Urothelium cell line (cell line): ENCODE measurements at regions not wholly inside any gene's neighbourhood (a gene's known extent, or its start where the extent isn't known, plus 50 kb on each side); places are given as distances from the start of the nearest gene placed in this dataset.
A peak's percentile ranks its signal among the peaks of the same experiment; 100 is the strongest.

Experiments used
- DNase-seq: peaks from one replicate; pipeline ENCODE4 v3.0.0; 2011; ENCODE audit warnings: low spot score, mixed read lengths
- FAIRE-seq: peaks from 2 replicates; lab custom pipeline; 2011; peaks lifted over from hg19 to GRCh38; lab: Jason Lieb, UNC

DNA sequence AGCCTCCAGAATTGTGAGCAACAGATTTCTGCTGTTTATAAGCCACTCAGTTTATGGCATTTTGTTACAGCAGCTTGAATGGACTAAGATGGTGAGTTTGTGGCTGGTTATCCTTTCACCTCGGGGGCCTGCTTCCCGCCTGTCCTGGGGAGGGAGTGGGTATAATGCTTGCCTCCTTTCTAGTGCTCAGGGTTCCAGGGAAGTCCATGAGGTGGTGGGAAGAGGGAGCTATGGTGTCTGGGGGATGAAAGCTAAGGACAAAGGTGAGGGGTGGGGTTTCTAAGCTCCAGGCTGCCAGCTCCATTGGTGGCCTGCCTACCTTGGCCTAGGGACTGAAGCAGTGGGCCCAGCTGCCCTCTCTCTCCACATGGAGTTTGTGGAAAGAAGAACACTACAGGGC lies 50.2 kb upstream of the SDK2 start:
- peak; percentile 37 for FAIRE-seq

DNA sequence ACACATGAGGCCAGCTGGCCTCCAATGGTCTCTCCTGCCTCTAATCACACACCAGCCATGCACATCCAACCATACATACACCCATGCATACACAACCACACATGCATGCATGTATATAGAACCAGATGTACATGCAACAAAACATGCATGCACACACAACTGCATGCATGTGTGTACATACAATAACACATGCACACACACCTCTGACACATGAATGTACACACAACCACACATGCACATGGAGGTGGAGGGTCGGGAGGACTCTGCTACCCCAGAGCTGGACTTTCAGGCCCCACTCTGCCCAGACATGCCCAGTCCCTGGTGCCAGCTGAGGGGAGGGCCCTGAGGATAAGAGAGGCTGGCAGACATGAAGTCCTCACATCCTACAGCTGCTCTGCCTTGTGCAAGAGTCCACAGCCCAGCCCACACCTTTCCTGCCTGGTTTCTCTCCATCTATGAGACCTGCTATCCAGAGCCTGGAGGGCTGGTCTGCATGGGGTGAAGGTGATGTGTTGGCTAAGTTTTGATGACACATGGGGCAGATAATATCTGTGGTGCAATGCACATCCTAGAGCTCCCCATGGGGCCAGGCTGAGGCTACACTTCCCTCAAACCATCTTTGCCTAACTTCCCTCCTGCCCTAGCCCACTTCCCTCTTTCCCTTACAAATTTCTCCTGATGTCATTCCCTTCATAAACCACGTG lies 50.9 kb upstream of the SDK2 start:
- DNase-seq (no peak), FAIRE-seq (peak; percentile 95)

More for the DNA sequence above, 50.2 kb upstream of the SDK2 start:
- DNase-seq, result no peak

DNA sequence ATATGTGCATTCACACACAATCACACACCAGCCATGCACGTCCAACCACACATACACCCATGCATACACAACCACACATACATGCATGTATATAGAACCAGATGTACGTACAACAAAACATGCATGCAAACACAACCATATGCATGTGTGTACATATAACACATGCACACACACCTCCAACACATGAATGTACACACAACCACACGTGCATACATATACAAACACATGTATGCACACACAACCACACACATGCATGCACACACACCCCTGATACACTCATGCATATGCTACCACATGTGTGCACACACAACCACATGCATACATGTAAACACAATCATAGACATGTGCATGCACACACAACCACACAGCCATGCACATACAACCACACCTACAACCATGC lies 52.0 kb upstream of the SDK2 start:
- DNase-seq, result no peak
- no peak for FAIRE-seq

DNA sequence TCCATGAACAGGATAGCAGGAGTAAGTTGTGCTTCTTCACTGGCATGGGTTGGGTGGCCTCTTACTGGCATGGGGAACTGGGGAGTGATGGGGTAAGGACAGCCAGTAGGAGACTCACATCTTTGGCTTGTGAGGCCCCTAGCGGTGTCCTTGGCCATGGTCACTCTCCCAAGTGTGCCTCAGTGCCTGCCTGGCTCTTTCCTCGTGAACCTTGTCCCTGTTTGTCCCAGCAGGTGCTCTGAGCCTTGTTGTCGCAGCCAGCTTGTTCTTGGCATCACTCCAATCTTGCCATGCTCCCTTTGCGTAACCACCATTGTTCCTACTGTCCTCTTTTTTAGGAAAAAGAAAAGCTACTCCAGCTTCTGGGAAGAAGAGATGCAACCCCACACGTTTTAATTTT lies 53.6 kb upstream of the SDK2 start:
- DNase-seq (peak; percentile 42), FAIRE-seq (peak; percentile 61)

DNA sequence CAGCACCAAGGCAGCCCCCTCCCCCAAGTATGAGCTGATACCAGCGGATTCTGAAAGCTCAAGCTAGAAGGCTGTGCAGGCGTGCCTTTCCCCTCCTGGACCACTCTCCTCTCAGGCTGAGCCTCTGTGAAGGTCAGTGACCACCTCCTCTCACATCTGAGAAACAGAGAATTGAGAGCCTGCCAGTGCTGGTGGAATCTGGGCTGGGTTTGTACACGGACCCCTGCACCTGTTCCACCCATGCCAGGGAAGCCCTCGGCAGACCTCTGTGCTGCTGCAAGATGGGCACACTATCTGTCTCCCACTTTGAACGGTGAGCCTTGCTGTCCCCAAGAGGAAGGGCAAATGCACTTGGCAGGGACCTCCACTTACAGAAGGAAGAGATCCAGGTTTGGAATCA lies 54.7 kb upstream of the SDK2 start:
- FAIRE-seq (no peak), DNase-seq (no peak)

DNA sequence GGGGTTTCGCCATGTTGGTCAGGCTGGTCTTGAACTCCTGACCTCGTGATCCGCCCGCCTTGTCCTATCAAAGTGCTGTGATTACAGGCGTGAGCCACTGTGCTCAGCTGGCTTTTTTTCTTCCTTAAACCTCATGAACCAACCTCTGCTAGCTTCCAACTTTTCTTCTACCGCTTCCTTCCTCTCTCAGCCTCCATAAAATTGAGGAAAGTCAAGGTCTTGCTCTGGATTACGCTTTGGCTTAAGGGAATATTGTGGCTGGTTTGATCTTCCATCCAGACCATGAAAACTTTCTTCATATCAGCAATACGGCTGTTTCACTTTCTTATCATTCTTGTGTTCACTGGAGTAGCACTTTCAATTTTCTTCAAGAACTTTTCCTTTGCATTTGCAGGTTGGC lies 57.5 kb upstream of the SDK2 start:
- DNase-seq (no peak), FAIRE-seq (peak; percentile 20)

DNA sequence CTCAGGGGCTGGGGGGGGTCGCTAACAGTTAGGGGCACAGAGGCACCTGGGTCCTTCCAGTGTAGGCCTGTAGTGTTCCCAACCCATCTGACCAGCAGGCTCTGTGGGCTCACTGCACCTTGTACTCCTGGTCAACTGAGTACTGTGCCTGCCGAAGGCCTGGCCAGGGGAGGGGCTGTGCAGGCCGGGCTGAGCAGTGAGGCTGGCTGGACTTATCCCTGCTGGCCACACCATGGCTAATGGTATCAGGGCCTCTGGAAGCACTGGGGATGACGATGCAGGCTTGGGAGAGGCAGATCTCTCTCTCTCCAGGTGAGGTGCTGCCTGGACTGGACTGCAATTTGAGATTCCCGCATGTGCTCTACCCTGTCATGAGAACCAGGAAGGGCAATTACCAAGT lies 58.9 kb upstream of the SDK2 start:
- FAIRE-seq (peak; percentile 84), DNase-seq (no peak)

DNA sequence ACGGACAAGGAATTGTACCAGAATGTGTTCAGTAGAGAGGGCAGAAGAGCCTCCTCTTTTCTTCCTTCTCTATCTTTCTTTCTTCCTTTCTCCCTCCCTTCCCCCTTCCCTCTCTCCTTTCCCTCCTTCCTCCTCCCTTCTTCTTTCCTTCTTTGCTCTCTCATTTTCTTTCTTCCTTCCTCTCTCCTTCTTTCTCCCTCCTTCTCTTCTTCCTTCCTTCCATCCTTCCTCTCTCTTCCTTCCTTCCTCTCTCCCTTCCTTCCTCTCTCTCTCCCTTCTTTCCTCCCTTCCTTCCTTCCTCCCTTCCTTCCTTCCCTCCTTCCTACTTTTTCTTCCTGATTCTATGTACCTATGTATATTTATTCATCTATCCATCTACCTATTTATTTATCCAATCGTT lies 59.7 kb upstream of the SDK2 start:
- FAIRE-seq (no peak), DNase-seq (no peak)

DNA sequence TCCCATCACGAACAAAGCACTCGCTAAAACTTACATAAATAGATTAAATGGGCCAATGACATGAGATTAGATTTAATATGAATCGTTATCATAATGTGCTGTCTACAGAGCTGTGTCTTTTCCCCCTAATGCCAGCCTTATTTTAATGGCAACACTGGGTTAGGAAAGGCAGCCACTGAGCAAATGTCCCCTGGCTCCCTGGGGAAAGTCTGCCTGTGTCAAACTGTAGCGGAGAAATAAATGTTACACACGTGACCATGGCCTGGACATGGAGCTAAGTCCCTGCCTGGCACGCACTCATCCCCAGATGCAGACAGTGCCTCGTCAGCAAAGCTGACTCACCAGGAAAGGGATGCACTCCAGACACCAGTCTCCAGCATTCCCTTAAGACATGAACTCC lies 61.3 kb upstream of the SDK2 start:
- FAIRE-seq, result peak; percentile 99
- DNase-seq, result peak; percentile 97

DNA sequence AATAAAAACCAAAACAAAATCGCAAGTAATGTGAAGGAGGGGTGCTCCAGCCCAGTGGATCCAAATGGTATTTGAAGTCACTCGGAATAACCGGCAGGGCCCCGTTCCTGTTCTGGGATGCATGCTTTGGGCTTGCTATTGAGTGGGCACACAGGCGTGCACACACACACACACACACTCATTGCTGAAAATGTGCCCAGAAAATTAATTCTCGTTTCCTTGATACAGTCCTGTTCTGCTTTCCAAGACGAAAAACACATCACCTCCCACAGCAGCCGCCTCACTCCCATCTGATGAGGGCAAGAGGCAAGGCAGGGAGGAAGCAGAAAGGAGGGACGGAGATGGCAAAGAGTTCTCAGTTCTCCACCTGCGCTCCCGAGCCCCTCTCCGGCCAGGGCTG lies 62.2 kb upstream of the SDK2 start:
- FAIRE-seq (peak; percentile 96), DNase-seq (no peak)

DNA sequence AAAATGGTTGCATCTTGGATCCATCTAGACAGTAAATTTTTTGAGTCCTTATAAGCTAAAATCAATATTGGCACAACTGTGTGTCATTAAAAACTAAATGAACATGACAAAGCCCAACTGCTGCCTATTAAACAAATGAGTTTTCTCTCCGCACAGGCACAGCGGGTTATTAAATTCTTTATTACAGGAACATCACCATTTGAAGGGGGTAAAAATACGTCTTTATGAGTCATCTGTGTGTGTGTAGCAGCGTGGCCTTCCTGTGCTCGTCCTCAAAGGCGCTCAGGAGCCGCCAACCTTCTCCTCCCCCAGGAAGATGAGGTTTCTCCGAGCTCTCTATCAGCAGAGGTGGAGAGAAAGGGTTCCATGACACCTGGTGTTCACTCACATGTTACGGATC lies 62.6 kb upstream of the SDK2 start:
- peak; percentile 75 for DNase-seq
- no peak for FAIRE-seq

DNA sequence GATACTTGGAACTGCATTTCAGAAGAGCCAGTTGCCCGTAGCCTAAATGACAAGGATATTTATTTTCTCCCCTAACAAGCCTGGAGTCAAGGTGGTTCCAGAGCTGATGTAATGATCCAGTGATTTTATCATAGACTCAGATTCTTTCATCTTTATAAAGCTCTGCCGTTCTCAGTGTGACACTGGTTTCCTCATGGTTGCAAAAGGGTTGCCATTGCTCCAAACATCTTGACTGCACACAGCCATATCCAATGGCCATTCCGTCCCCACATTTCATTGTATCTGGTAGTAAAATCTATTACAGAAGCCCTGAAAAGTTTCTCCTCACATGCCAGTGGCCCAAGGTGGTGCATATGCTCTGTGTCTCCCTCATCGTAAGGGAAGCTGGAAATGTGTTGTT lies 63.1 kb upstream of the SDK2 start:
- FAIRE-seq, result peak; percentile 86

DNA sequence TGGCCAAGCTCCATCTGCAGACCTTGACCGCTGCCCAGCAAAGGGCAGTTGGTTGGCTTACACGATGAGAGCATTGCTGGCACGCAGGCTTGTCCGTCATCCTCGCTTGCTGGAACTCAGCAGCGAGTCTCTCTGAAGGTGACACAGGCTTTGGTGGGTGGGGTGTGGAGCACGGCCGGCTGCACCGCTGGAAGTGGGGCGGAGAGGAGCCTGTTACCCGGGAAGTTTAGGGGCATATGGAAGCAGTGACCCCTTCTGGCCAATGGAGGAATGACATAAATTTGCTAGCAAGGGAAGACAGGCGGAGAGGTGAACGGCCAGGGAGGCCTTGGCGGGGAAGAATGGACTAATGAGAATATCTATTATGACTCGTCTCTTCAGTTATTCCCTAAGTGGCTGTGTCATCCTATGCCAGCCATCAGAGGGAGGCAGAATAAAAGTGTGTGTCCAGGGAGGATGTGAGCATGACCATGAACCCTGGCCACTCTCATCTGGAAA lies 65.9 kb upstream of the SDK2 start:
- FAIRE-seq, result peak; percentile 98
- DNase-seq, result peak; percentile 71

More for the DNA sequence above, 63.1 kb upstream of the SDK2 start:
- no peak for DNase-seq

DNA sequence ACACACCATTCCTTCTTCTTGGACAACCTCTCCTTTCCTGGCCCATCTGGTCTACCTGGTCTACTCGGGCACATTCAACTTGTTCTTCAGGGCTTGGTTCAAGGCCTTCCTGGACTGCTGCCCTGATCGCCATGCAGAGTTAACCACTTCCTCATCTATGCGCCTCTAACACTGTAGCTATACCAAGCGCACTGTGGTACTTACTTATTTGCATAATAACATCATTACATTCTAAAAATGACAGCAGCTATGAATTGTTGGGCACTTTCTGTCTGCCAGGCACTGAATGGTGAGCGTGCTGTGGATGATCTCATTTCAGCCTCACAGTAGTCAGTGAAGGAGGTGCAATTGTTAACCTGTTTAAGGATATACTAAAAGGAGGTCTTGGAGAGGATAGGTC lies 66.9 kb upstream of the SDK2 start:
- FAIRE-seq, result peak; percentile 75
- DNase-seq, result no peak

DNA sequence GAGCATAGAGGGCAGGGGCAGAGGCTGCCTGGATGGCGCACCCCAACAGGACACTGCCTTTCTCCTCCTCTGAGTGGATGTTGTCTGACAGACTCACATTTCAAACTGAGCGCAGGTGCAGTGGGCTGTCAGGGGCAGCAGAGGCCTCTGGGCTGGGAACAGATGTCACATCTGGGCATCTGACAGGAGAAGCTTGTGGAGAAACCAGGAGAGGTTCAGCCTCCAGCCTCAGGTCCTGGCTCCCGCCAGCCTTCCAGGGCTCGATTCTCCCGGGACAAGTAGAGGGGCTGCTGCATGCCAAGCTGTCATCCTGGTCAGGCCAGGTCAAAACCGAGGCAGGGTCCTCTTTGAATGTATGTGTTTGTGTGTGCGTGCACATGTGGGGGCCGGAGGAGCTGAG lies 67.7 kb upstream of the SDK2 start:
- no peak for DNase-seq
- peak; percentile 63 for FAIRE-seq

DNA sequence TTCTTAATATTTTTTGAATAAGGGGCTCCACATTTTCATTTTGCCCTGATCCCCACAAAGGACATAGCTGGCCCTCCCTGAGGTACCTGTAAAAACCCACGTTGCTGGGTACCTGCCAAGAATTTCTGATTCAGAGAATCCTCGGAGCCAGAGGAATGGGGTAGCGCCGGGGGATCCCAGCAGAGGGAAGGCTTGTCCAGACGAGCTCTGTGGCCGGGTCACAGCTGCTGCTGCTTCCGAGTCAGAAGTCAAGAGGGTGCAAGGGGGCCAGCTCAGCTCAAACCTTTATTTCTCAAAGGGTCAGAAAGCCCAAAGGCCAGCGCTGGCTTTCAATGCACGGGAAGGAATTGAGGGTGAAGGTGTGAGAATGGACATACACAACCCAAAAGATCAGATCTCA lies 68.9 kb upstream of the SDK2 start:
- DNase-seq (peak; percentile 60), FAIRE-seq (no peak)

DNA sequence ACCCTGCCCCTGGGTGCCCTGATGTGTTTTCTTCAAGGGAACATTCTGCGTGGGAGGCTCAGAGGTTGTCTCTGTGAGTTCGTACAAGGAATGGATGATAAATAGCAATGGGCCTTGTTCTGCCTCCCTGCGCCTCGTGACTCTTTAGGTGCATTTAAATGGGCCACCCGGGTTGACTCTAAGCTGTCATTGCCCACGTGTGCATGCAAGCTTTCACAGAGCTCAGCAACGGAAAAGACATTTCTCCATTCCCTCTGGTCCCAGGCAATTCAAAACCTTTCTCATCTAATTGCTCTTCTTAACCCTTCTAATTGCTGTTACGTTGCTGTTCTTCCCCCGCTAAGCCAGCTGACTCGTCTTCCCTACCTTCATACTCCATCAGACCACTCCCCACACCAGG lies 71.5 kb upstream of the SDK2 start:
- DNase-seq (no peak), FAIRE-seq (peak; percentile 30)

DNA sequence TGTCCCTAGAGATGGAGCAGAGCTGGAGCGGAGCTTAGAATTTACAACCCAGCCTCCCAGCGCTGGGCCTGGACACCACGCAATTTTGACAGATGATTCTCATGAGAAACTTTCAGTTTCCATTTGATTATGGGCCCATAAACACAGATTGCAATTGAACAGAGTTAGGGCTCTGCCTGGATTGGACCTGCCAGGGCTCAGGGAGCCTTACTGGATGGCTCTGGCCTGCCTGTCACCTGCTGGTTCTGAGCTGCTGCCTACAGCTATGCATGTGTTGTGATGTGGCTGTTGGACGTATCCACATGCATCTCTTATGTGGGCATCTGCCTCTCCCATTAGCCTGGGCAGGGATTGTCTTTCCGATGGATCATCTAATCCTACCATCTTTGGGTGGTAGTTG lies 73.4 kb upstream of the SDK2 start:
- FAIRE-seq, result no peak

DNA sequence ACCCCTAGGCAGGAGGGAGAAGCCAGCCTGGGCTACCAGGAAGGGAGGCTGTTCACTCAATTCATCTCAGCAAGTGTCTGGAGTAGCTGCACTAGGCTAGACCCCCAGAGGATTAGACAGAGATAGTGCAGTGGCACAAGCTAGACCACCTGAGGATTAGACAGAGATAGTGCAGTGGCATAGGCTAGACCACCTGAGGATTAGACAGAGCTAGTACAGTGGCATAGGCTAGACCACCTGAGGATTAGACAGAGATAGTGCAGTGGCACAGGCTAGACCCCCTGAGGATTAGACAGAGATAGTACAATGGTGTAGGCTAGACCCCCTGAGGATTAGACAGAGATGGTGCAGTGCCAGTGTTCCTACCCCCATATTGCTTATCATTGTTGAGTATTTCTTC lies 74.1 kb upstream of the SDK2 start:
- FAIRE-seq, result no peak

More for the DNA sequence above, 73.4 kb upstream of the SDK2 start:
- no peak for DNase-seq

DNA sequence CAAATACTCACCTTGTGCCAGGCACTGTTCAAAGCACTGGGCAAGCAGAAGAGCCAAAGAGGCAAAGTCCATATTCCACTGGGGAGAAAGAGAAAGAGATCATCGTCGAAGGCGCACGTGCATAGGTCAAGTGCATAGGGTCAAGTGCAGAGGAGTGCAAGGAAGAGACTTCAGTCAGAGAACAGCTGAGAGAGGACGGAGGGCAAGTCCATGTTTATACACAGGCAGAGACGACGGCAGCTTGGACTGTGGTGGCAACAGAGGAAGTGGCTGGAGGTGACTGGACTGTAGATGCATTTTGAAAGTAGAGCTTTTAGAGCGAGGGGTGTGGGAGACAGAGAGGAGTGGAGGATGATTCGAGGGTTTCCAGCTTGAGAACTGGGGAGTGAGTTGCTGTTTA lies 74.7 kb upstream of the SDK2 start:
- peak; percentile 73 for FAIRE-seq
- no peak for DNase-seq

More for the DNA sequence above, 74.1 kb upstream of the SDK2 start:
- no peak for DNase-seq

DNA sequence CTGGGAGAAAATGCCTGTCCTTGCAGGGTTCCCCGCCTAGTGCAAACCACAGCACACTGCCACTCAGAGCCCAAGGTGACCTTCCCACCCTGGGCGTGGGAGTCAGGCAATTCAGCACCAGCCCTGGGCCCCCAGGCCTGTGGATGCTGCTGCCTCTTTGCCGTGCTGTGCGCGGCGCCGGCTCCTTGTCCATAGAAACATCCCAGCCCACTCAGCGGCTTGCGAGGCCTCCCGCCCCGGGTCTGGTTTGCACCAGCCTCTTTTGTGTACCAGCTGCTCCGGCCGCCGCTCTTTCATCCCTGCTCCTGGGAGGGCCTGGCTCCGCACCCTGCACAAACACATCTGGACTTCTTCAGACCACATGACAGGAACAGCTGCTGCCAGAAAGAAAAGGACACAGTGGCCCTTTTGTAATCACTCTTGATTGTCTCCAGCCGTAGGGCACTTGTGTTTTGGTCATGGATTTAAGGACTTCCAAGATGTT lies 75.4 kb upstream of the SDK2 start:
- no peak for DNase-seq

DNA sequence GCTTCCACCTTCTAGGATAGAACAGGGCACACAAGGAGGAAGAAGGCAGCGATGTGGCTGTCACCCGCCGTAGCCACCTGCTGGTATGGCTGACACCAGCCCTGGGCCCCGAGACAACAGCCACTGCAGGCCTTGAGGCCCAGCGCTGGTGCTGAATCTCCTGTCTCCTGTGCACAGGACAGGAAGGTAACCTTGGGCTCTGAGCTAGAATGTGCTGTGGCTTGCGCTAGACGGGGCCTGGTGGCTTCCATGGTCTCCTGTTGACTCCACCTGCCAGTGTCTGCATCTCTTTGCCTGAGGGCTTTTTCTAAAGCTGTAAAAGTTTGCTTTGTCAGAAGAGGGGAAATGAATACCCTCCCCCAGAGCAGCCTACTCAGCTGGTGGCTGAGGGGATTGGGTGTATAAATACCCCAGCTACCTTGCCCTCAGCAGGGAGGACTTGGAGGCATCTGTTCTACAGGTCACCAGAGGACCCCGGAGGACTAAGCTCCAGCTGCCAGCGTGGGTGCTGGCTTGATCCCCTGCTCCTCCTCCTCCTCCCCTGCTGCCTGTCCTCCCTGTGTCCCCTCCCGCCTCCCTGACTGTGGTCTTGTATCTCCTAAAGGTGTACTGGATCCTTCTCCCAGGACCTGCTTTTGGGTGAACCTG lies 76.1 kb upstream of the SDK2 start:
- DNase-seq, result no peak
- FAIRE-seq, result peak; percentile 44

More for the DNA sequence above, 75.4 kb upstream of the SDK2 start:
- no peak for FAIRE-seq
